DOHH2 (cell line): ENCODE measurements at regions not wholly inside any gene's neighbourhood (a gene's known extent, or its start where the extent isn't known, plus 50 kb on each side); places are given as distances from the start of the nearest gene placed in this dataset.

Source experiments
- EZH2phosphoT487 ChIP-seq: fragments of 200-600 bp; sonication (generic); IDR thresholded peaks from 2 replicates; pipeline ENCODE4 v1.6.1; 2017; ENCODE audit warnings: borderline replicate concordance, mild to moderate bottlenecking, antibody characterized with exemption, low read length, moderate library complexity, mixed read lengths
- TF ChIP-seq, protein P1 (sequence below): fragments of 200-600 bp; sonication (generic); IDR thresholded peaks from one replicate; pipeline ENCODE4 v1.5.1; 2014; ENCODE audit warnings: antibody characterized with exemption, mild to moderate bottlenecking, low read depth, low read length; ENCODE audit not compliant: poor library complexity, severe bottlenecking

DNA sequence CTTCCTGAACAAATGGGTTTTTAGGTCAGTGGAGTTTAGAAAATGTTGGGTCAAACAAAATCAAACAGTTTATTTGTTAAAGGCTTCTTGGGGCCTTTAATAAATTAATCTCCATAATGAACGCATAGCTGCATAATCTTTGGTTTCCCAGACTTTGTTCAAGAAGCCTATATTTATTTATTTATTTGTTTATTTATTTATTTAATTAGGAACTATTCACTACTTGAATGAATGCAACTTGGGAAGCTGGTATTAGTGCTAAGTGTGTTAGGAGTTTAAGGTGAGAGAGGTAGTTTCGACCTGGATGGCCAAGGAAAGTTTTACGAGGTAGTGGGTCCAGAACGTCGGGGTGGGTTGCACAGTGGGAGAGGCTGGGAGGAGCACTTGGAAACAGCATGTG lies 281.9 kb upstream of the C2CD4B start:
- TF ChIP-seq, protein P1, sequence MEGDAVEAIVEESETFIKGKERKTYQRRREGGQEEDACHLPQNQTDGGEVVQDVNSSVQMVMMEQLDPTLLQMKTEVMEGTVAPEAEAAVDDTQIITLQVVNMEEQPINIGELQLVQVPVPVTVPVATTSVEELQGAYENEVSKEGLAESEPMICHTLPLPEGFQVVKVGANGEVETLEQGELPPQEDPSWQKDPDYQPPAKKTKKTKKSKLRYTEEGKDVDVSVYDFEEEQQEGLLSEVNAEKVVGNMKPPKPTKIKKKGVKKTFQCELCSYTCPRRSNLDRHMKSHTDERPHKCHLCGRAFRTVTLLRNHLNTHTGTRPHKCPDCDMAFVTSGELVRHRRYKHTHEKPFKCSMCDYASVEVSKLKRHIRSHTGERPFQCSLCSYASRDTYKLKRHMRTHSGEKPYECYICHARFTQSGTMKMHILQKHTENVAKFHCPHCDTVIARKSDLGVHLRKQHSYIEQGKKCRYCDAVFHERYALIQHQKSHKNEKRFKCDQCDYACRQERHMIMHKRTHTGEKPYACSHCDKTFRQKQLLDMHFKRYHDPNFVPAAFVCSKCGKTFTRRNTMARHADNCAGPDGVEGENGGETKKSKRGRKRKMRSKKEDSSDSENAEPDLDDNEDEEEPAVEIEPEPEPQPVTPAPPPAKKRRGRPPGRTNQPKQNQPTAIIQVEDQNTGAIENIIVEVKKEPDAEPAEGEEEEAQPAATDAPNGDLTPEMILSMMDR: no peak
- TF ChIP-seq EZH2phosphoT487: no peak
